Body of pancreas (tissue), 4 donors: ENCODE measurements at regions not wholly inside any gene's neighbourhood (a gene's known extent, or its start where the extent isn't known, plus 50 kb on each side); places are given as distances from the start of the nearest gene placed in this dataset.
"Not testable (repeated sequence)": the region's sequence is repeated elsewhere in the genome, so short reads cannot be mapped to it uniquely, and the experiment has no call there.

Experiments
- ATAC-seq: fragments of 150-250 bp; one replicate; pipeline ENCODE4 v1.9.1; 2016
- DNase-seq, 4 donors: peaks; one replicate each; pipeline ENCODE4 v3.0.0-alpha.2; 2019
- H3K27ac ChIP-seq, 4 donors: fragments of 200-600 bp; sonication (generic); 1 replicate in 3 of 4; 2 replicates in 1 of 4; pipeline versions ENCODE4 v1.5.1 to v1.6.1; 2016 to 2019; ENCODE audit warnings: mild to moderate bottlenecking in 1 of 4, mixed read lengths in 1 of 4, moderate library complexity in 1 of 4
- H3K27me3 ChIP-seq, 2 donors: fragments of 200-600 bp; sonication (generic); one replicate each; pipeline ENCODE4 v1.6.0; 2016; ENCODE audit warnings: mild to moderate bottlenecking in 1 of 2
- H3K36me3 ChIP-seq, 2 donors: fragments of 200-600 bp; sonication (generic); replicated peaks in 1 of 2; 2 replicates each; pipeline ENCODE4 v1.5.1; 2016; ENCODE audit warnings: low read depth in 2 of 2; ENCODE audit not compliant: insufficient read depth in 1 of 2
- H3K4me1 ChIP-seq: fragments of 200-600 bp; sonication (generic); one replicate; pipeline ENCODE4 v1.6.0; 2016
- H3K4me3 ChIP-seq, 2 donors: fragments of 200-600 bp; sonication (generic); 1 replicate in 1 of 2; 2 replicates in 1 of 2; pipeline ENCODE4 v1.5.1; 2016 to 2019
- H3K9me3 ChIP-seq, 3 donors: fragments of 200-600 bp; sonication (generic); 1 replicate in 2 of 3; 2 replicates in 1 of 3; pipeline ENCODE4 v1.5.1; 2016
- CTCF ChIP-seq, 7 experiments: fragments of 450-650 bp in 4 of 7; fragments of 200-600 bp in 3 of 7; sonication (generic) in 3 of 7; IDR thresholded peaks; one replicate each; pipeline ENCODE4 v1.5.1; 2016 to 2019; ENCODE audit warnings: antibody characterized with exemption in 7 of 7
- POLR2A ChIP-seq, 3 donors: fragments of 450-650 bp; IDR thresholded peaks; one replicate each; pipeline ENCODE4 v1.6.1; 2016; ENCODE audit warnings: antibody characterized with exemption in 3 of 3, mild to moderate bottlenecking in 2 of 3
- WGBS, 2 donors: methylation state at CpG; one replicate each; pipeline ENCODE4 v1.1.5; 2017; 5-methylcytosine and 5-hydroxymethylcytosine counted together
- intact Hi-C: fragments of 100-400 bp; cut with DNase I; formaldehyde crosslinking; loops from one replicate; pipeline ENCODE4 v1.15.1; 2023

GRCh38 chr3:117054556-117054955 lies 345.0 kb downstream of the TUSC7 start:
- no peak for TF ChIP-seq POLR2A (IDR thresholded peaks at IDR 0.05)
- no peak for ATAC-seq
- intact Hi-C loops, result no loop called here

GRCh38 chr3:117056946-117057345 lies 347.4 kb downstream of the TUSC7 start:
- DNase-seq, H3K9me3 ChIP-seq, H3K36me3 ChIP-seq, H3K27ac ChIP-seq, intact Hi-C loops, ATAC-seq, H3K27me3 ChIP-seq, H3K4me3 ChIP-seq, H3K4me1 ChIP-seq: not testable (repeated sequence)
- 78 to 81% methylated on average over 5 of the region's 5 CpGs for WGBS, 2 donors

More at GRCh38 chr3:117054556-117054955, 345.0 kb downstream of the TUSC7 start:
- DNase-seq, result no peak
- Histone ChIP-seq H3K27ac (no peak overlapping the region), H3K4me3 (no peak overlapping the region), H3K4me1 (no peaks in the 10 kb centered on the region), H3K9me3 (no peaks in the 10 kb centered on the region), H3K27me3 (no peaks in the 10 kb centered on the region), H3K36me3 (no peaks in the 10 kb centered on the region)
- WGBS, 2 donors, result 74 to 83% methylated on average over 2 of the region's 2 CpGs

DNA sequence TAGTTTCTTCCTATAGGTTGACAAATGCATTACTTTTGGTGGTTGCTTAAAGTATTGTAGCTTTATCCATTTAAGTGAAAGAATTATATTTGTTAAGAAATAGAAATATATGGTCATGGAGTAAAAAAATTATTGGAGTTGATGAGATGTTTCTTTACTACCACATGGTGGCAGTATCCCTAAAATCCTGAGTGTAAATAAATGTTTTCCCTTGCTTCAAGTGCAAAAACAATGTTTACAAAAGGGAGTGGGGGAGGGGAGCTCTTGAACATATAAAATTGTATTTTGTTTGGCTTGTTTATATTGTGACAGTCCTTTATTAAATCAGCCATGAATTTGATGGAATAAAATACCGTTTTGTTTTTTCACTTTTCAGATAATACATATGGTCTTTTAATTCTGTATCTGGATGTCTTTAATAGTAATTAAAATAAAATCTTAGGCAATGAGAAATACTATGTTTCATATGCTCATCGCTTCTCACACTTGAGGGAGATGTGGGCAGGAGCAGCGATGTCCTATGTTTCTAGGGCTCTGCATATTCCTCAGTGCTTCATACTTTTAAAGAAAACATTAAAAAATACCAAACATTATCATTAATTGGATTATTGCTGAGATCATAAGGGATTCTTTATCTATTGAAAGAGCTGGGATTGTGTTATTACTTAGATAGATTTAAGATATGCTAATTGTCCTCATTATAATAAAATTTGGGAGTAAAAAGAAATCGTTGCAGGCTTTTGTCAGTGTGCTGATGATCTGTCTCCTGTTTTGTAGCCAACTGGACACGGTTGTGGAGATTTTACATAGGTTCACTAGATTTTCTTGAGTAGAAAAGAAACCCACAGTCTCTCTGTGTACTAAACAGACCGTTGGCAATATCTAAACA lies 349.7 kb downstream of the TUSC7 start:
- no peak for ATAC-seq

GRCh38 chr3:117059956-117060270 lies 350.3 kb downstream of the TUSC7 start:
- WGBS, 2 donors, result 43 to 54% methylated on average over 3 of the region's 3 CpGs
- H3K9me3 ChIP-seq, result no peaks in the 10 kb centered on the region
- H3K4me3 ChIP-seq, result no peak overlapping the region
- H3K27me3 ChIP-seq, result no peaks in the 10 kb centered on the region
- ATAC-seq (no peak), DNase-seq (peak in 3 of 4 donors; percentile 15 to 31 (median 18))
- TF ChIP-seq POLR2A (IDR thresholded peaks at IDR 0.05) (no peak), CTCF (IDR thresholded peaks at IDR 0.05) (no peak)
- no peak overlapping the region for H3K27ac ChIP-seq
- intact Hi-C loops, result no loop called here
- H3K36me3 ChIP-seq, result no peaks in the 10 kb centered on the region
- no peaks in the 10 kb centered on the region for H3K4me1 ChIP-seq

More for the DNA sequence above, 349.7 kb downstream of the TUSC7 start:
- Histone ChIP-seq H3K4me1 (no peaks in the 10 kb centered on the region), H3K36me3 (no peaks in the 10 kb centered on the region), H3K9me3 (no peaks in the 10 kb centered on the region), H3K27ac (no peak overlapping the region), H3K27me3 (no peaks in the 10 kb centered on the region), H3K4me3 (no peak overlapping the region)
- intact Hi-C loops, result no loop called here
- no peak for DNase-seq
- TF ChIP-seq CTCF (IDR thresholded peaks at IDR 0.05) (peak; percentile 12 to 70 (median 59)), POLR2A (IDR thresholded peaks at IDR 0.05) (no peak)
- WGBS, 2 donors, result 47 to 49% methylated on average over 6 of the region's 6 CpGs

DNA sequence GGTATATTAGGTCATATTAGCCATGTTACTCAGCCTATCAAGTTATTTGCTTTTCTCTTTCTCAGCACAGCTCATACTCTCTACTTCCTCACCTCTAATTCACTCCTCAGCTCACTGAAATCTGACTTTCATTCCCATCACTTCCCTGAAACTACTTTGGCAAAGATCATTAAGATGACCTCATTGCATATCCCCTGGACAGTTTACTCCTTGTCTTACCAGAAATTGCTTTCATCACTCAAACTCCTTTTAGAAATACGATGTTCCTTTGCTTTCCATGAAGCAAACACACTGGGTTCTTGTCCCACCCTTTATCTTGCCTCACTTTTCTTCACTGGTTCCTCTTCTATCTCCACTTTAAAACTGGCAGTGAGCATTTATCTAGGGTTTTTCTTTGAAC lies 354.4 kb downstream of the TUSC7 start:
- Histone ChIP-seq H3K27me3 (no peaks in the 10 kb centered on the region), H3K27ac (no peak overlapping the region), H3K4me3 (no peak overlapping the region), H3K36me3 (no peaks in the 10 kb centered on the region), H3K9me3 (no peaks in the 10 kb centered on the region), H3K4me1 (no peaks in the 10 kb centered on the region)
- DNase-seq (no peak), ATAC-seq (peak; percentile 38)
- intact Hi-C loops, result no loop called here
- no peak for TF ChIP-seq CTCF (IDR thresholded peaks at IDR 0.05)
- TF ChIP-seq POLR2A (IDR thresholded peaks at IDR 0.05), result no peak
- 50 to 62% methylated on average over 1 of the region's 1 CpG for WGBS, 2 donors

DNA sequence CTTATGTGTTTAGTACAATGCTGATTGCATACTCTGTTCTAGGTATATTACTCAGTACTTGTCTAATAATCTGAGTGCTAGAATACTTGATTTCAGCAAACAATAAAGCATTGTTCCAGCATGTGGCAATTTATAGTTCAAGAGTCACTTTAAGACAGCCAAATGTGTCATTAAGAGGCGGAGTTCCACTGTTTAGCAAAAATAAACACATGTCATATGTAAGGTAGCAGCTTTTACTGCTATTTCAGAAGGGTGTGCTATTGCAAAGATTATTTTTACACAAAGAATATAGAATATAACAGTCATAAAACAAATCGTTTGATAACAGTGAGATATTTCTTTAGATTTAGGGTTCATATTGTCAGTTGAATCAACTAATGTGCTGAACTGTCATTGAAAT lies 358.7 kb downstream of the TUSC7 start:
- intact Hi-C loops, result no loop called here
- Histone ChIP-seq H3K36me3 (no peaks in the 10 kb centered on the region), H3K27ac (no peak overlapping the region), H3K27me3 (no peaks in the 10 kb centered on the region), H3K4me1 (no peaks in the 10 kb centered on the region), H3K9me3 (no peaks in the 10 kb centered on the region), H3K4me3 (no peak overlapping the region)
- TF ChIP-seq POLR2A (IDR thresholded peaks at IDR 0.05) (no peak), CTCF (IDR thresholded peaks at IDR 0.05) (no peak)
- ATAC-seq (no peak), DNase-seq (no peak)
- WGBS, 2 donors, result 59% methylated on average over 2 of the region's 2 CpGs
